SH-SY5Y (cell line): ENCODE measurements at regions not wholly inside any gene's neighbourhood (a gene's known extent, or its start where the extent isn't known, plus 50 kb on each side); places are given as distances from the start of the nearest gene placed in this dataset.

ENCODE experiments used
- GATA2 ChIP-seq: IDR thresholded peaks from 2 replicates; pipeline ENCODE4 v1.6.1; 2011; ENCODE audit warnings: mild to moderate bottlenecking, low read depth, low read length
- GATA3 ChIP-seq: IDR thresholded peaks from 2 replicates; pipeline ENCODE4 v1.6.1; 2011; ENCODE audit warnings: low read depth, mild to moderate bottlenecking, low read length, moderate library complexity

DNA sequence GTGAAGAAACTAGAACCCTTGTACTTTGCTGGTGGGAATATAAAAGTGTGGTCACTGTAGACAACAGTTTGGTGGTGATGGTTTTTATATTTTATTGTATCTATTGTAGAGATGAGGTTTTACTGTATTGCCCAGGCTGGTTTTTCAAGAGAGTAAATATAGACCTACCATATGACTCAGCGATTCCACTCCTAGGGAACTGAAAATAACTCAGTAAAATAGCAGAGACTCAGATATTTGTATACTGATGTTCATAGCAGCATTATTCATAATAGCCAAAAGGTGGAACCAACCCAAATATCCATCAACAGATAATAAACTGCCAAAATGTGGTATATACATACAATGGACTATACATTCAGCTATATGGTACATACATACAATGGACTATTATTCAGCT, 68.8 kb upstream of the IL12A start:
- TF ChIP-seq GATA3 (no peak), GATA2 (no peak)
